GM13976 (cell line): ENCODE measurements at regions not wholly inside any gene's neighbourhood (a gene's known extent, or its start where the extent isn't known, plus 50 kb on each side); places are given as distances from the start of the nearest gene placed in this dataset.

Experiments
- DNase-seq: peaks from one replicate; pipeline ENCODE4 v3.0.0; 2012; ENCODE audit warnings: low spot score
- CTCF ChIP-seq: IDR thresholded peaks from 2 replicates; pipeline ENCODE4 v1.5.1; 2012; ENCODE audit warnings: borderline replicate concordance, mild to moderate bottlenecking; ENCODE audit not compliant: insufficient read depth; ENCODE audit errors: extremely low read depth, missing control alignments, control extremely low read depth
- in situ Hi-C: fragments of 300-500 bp; cut with MboI; formaldehyde crosslinking; loops from one replicate; pipeline ENCODE4 v1.12.0; 2022; ENCODE audit warnings: low sequenced_read_pairs, mixed read lengths, inconsistent platforms; ENCODE audit not compliant: unreplicated experiment

- in situ Hi-C loops: no loop called here
- no peak for TF ChIP-seq CTCF
Measured at GRCh38 chr3:72388644-72389043, 459.6 kb downstream of the SHQ1 start.

GRCh38 chr3:72388117-72388516 lies 460.1 kb downstream of the SHQ1 start:
- DNase-seq: no peak
- no peak for TF ChIP-seq CTCF
- in situ Hi-C loops: no loop called here

More at GRCh38 chr3:72388644-72389043, 459.6 kb downstream of the SHQ1 start:
- DNase-seq: no peak

- in situ Hi-C loops: no loop called here
- TF ChIP-seq CTCF: no peak
- DNase-seq: no peak
Measured at GRCh38 chr3:72386327-72387000, 461.8 kb downstream of the SHQ1 start.

GRCh38 chr3:72385167-72385566 lies 463.1 kb downstream of the SHQ1 start:
- in situ Hi-C loops: no loop called here
- no peak for DNase-seq
- TF ChIP-seq CTCF: no peak

GRCh38 chr3:72384602-72385001 lies 463.6 kb downstream of the SHQ1 start:
- no peak for DNase-seq
- in situ Hi-C loops: no loop called here
- TF ChIP-seq CTCF: no peak

DNA sequence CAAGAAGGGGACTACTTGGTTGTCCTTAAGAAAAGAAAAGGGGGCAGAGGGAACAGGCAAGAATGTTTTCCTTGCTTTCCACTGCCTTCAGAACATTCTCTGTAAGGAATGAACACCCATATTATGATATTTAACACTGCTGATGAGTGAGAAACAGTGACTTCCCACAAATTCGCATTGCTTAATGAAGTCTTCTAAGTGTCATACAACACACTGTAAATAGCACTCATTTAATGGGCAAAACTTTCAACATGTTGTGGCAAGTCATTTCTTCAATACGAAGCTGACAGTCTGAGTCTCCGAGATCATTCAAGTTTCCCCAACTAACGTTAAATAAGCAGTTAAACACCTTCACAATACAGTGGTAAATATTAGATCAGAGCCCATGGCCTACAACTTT lies 464.4 kb downstream of the SHQ1 start:
- no peak for TF ChIP-seq CTCF
- in situ Hi-C loops: no loop called here
- no peak for DNase-seq
